ENCODE measurements at regions not wholly inside any gene's neighbourhood (a gene's known extent, or its start where the extent isn't known, plus 50 kb on each side); places are given as distances from the start of the nearest gene placed in this dataset.

DNA sequence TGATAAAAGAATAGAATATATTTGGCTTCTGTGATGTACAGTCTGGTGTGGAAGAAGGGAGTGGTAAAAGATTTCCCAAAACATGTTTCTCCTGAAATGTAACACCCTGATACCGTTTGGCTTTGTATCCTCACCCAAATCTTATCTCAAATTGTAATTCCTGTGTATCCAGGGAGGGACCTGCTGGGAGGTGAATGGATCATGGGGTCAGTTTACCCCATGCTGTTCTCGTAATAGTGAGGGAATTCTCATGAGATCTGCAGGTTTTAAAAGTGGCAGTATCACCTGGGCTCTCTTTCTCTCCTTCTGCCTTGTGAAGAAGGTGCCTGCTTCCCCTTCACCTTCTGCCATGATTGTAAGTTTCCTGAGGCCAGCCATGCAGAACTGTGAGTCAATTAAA lies 1070.8 kb downstream of the IGSF11 start:
- 55 to 58% methylated on average over 2 of the region's 2 CpGs for WGBS, 2 donors (ENCODE audit: low coverage in 1 of 2)
- ATAC-seq, result no peak
- no peaks in the 10 kb centered on the region for H3K4me1 ChIP-seq
- no peaks in the 10 kb centered on the region for H3K27me3 ChIP-seq
- TF ChIP-seq POLR2A (IDR thresholded peaks at IDR 0.05), result no peak
- H3K27ac ChIP-seq, result no peak overlapping the region
- no peaks in the 10 kb centered on the region for H3K36me3 ChIP-seq
- no peak overlapping the region for H3K4me3 ChIP-seq
- no peaks in the 10 kb centered on the region for H3K9me3 ChIP-seq

DNA sequence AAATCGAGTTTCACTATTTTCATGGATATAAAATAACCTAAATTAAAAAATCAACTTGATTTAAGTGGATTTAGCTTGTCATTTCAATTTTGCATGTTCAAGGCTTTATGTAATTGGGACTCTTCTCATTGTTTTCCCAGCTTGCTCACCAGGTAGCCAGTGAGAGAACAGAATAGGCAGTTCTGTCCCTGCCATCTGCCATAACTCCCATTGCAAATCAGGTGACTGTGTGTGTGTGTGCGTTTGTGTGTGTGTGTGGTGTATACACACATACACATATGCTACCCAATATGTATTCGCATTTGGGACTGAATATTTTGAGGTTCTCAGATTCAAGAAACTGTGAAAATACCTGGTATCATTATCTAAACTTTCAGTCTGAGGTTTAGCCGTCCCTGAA lies 1069.8 kb downstream of the IGSF11 start:
- 74 to 89% methylated on average over 2 to 4 of the region's 4 CpGs for WGBS, 2 donors (ENCODE audit: low coverage in 1 of 2)
- Histone ChIP-seq H3K9me3 (no peaks in the 10 kb centered on the region), H3K4me1 (no peaks in the 10 kb centered on the region), H3K36me3 (no peaks in the 10 kb centered on the region), H3K27ac (no peak overlapping the region), H3K27me3 (no peaks in the 10 kb centered on the region), H3K4me3 (no peak overlapping the region)
- TF ChIP-seq POLR2A (IDR thresholded peaks at IDR 0.05), result no peak
- TF ChIP-seq POLR2AphosphoS5 (IDR thresholded peaks at IDR 0.05), result no peak
- TF ChIP-seq, protein P1, sequence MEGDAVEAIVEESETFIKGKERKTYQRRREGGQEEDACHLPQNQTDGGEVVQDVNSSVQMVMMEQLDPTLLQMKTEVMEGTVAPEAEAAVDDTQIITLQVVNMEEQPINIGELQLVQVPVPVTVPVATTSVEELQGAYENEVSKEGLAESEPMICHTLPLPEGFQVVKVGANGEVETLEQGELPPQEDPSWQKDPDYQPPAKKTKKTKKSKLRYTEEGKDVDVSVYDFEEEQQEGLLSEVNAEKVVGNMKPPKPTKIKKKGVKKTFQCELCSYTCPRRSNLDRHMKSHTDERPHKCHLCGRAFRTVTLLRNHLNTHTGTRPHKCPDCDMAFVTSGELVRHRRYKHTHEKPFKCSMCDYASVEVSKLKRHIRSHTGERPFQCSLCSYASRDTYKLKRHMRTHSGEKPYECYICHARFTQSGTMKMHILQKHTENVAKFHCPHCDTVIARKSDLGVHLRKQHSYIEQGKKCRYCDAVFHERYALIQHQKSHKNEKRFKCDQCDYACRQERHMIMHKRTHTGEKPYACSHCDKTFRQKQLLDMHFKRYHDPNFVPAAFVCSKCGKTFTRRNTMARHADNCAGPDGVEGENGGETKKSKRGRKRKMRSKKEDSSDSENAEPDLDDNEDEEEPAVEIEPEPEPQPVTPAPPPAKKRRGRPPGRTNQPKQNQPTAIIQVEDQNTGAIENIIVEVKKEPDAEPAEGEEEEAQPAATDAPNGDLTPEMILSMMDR (IDR thresholded peaks at IDR 0.05), result no peak
- no peak for TF ChIP-seq EP300 (IDR thresholded peaks at IDR 0.05)
- no peak for ATAC-seq

DNA sequence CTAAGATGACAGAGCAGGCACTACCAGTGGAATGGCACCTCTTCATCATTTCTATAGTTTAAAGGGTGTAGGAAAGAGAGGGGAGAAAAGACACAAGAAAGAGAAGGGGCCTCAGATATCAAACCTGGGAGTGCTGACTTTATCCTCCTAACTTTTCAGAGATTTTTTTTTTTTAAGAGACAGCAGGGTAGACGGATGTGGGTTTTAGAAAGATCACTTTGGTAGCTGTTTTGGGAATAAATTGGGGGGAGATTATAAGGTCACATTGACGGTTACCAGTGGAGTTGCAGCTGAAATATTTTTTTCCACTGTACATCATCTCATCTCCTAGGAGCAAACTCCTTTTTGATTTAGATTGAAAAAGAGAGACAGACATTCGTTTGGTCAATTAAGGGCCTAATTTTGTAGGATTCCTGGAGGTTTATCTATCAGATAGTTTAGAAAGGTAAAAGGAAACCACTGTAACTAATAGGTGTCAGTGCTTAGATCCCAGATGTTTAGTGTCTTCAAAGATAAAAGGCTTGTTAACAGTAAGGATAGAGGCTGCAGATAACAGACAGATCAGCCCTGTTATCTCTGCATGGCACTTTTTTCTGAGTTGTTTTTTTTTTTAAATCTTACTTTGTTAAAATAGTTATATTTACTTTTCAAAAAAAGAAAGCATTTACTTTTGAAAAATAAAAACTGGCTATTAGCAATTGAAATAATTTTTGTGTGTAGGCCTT lies 1057.0 kb downstream of the IGSF11 start:
- WGBS, 2 donors (ENCODE audit: low coverage in 1 of 2), result 54 to 67% methylated on average over 3 of the region's 3 CpGs
- Histone ChIP-seq H3K27me3 (no peaks in the 10 kb centered on the region), H3K4me1 (no peaks in the 10 kb centered on the region), H3K36me3 (no peaks in the 10 kb centered on the region), H3K27ac (no peak overlapping the region), H3K4me3 (no peak overlapping the region), H3K9me3 (no peaks in the 10 kb centered on the region)
- ATAC-seq, result no peak
- no peak for TF ChIP-seq EP300 (IDR thresholded peaks at IDR 0.05)
- TF ChIP-seq, protein P1 (IDR thresholded peaks at IDR 0.05), result no peak
- TF ChIP-seq POLR2A (IDR thresholded peaks at IDR 0.05), result no peak
- TF ChIP-seq POLR2AphosphoS5 (IDR thresholded peaks at IDR 0.05), result no peak

DNA sequence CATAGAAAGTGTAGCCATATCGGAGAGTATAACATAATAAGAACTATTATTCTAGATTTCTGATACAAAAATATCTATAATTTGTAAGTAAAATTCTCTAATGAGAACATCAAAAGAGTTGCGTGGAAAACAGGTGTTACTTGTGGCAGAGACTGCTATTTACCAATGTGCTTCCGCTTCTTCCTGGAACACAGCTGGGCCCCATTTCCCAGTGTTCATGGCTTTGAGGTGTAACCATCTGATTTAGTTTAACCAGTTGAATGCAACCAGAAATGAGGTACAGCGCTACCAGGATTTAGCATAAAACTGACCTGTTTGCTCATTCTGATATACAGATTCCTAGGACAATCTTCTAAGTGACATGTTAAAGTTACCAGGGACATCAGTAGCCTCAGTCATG lies 1055.2 kb downstream of the IGSF11 start:
- H3K9me3 ChIP-seq, result no peaks in the 10 kb centered on the region
- WGBS, 2 donors (ENCODE audit: low coverage in 1 of 2), result 94 to 99% methylated on average over 4 of the region's 4 CpGs
- no peak overlapping the region for H3K4me3 ChIP-seq
- no peak for TF ChIP-seq POLR2AphosphoS5 (IDR thresholded peaks at IDR 0.05)
- TF ChIP-seq EP300 (IDR thresholded peaks at IDR 0.05), result no peak
- TF ChIP-seq, protein P1 (IDR thresholded peaks at IDR 0.05), result no peak
- no peak for TF ChIP-seq POLR2A (IDR thresholded peaks at IDR 0.05)
- no peaks in the 10 kb centered on the region for H3K4me1 ChIP-seq
- ATAC-seq, result no peak
- no peaks in the 10 kb centered on the region for H3K36me3 ChIP-seq
- no peak overlapping the region for H3K27ac ChIP-seq
- no peaks in the 10 kb centered on the region for H3K27me3 ChIP-seq

DNA sequence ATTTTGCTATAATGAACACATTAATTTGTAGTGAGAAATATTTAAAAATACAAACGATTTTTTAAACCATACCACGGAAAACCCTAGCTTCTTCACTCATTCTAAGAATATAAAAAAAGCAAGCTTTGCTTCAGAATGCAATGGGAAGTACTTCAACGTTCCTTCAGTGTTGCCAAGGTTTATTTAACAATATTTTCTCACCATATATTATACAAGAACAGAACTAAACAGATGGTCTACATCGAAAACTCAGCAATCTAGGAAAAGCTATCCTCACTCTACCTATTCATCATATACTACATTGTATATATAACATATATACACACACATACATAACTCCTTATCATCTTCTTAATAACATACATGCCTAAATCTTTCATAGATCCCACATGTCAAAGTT lies 1047.4 kb downstream of the IGSF11 start:
- ATAC-seq, result no peak
- Histone ChIP-seq H3K4me1 (no peaks in the 10 kb centered on the region), H3K9me3 (no peaks in the 10 kb centered on the region), H3K27ac (no peak overlapping the region), H3K27me3 (peaks cover 3% of the 10 kb centered on the region), H3K4me3 (no peak overlapping the region), H3K36me3 (no peaks in the 10 kb centered on the region)
- TF ChIP-seq, protein P1 (IDR thresholded peaks at IDR 0.05), result no peak
- TF ChIP-seq POLR2AphosphoS5 (IDR thresholded peaks at IDR 0.05) (no peak), POLR2A (IDR thresholded peaks at IDR 0.05) (no peak), EP300 (IDR thresholded peaks at IDR 0.05) (no peak)
- 15 to 26% methylated on average over 4 of the region's 4 CpGs for WGBS, 2 donors (ENCODE audit: low coverage in 1 of 2)
